Subcutaneous abdominal adipose tissue (tissue), 5 donors: ENCODE measurements at regions not wholly inside any gene's neighbourhood (a gene's known extent, or its start where the extent isn't known, plus 50 kb on each side); places are given as distances from the start of the nearest gene placed in this dataset.

Experiments used
- H3K27ac ChIP-seq: one replicate; pipeline ENCODE4 v1.7.0; 2013; ENCODE audit warnings: low read depth, mild to moderate bottlenecking, inconsistent platforms, low read length, moderate library complexity
- H3K27me3 ChIP-seq, 5 donors: one replicate each; pipeline ENCODE4 v1.7.0; 2013; ENCODE audit warnings: low read length in 5 of 5, inconsistent platforms in 1 of 5; ENCODE audit not compliant: control insufficient read depth in 5 of 5, insufficient read depth in 4 of 5
- H3K36me3 ChIP-seq, 5 donors: one replicate each; pipeline ENCODE4 v1.7.0; 2013; ENCODE audit warnings: low read length in 5 of 5; ENCODE audit not compliant: control insufficient read depth in 5 of 5, insufficient read depth in 5 of 5
- H3K4me1 ChIP-seq, 5 donors: one replicate each; pipeline ENCODE4 v1.7.0; 2013; ENCODE audit warnings: low read length in 5 of 5, mild to moderate bottlenecking in 3 of 5, moderate library complexity in 1 of 5; ENCODE audit not compliant: control insufficient read depth in 5 of 5, insufficient read depth in 5 of 5
- H3K4me3 ChIP-seq, 5 donors: one replicate each; pipeline ENCODE4 v1.7.0; 2013; ENCODE audit warnings: low read length in 5 of 5, low read depth in 1 of 5
- H3K9ac ChIP-seq, 5 donors: one replicate each; pipeline ENCODE4 v1.7.0; 2013; ENCODE audit warnings: low read length in 5 of 5, mild to moderate bottlenecking in 4 of 5, moderate library complexity in 3 of 5
- H3K9me3 ChIP-seq, 5 donors: one replicate each; pipeline ENCODE4 v1.7.0; 2013; ENCODE audit warnings: low read length in 5 of 5; ENCODE audit not compliant: control insufficient read depth in 5 of 5
- donor health status: healthy.
- donor health status: healthy.
- donor health status: healthy.
- donor health status: healthy.
- donor health status: healthy.

- no peaks in the 10 kb centered on the region for H3K9me3 ChIP-seq
- H3K36me3 ChIP-seq = no peaks in the 10 kb centered on the region
These were observed 77.8 kb upstream of the CACHD1 start for GRCh38 chr1:64392109-64392508.

GRCh38 chr1:64393790-64394189 lies 76.1 kb upstream of the CACHD1 start:
- no peaks in the 10 kb centered on the region for H3K27me3 ChIP-seq
- no peaks in the 10 kb centered on the region for H3K9me3 ChIP-seq
- H3K4me3 ChIP-seq = no peak overlapping the region
- H3K36me3 ChIP-seq = no peaks in the 10 kb centered on the region
- no peaks in the 10 kb centered on the region for H3K4me1 ChIP-seq
- H3K9ac ChIP-seq = no peak overlapping the region
- no peak overlapping the region for H3K27ac ChIP-seq

More at GRCh38 chr1:64392109-64392508, 77.8 kb upstream of the CACHD1 start:
- no peaks in the 10 kb centered on the region for H3K27me3 ChIP-seq
- H3K9ac ChIP-seq = no peak overlapping the region
- peaks cover 0 to 10% (median 6%) of the 10 kb centered on the region in 5 donors for H3K4me1 ChIP-seq
- no peak overlapping the region for H3K27ac ChIP-seq
- no peak overlapping the region for H3K4me3 ChIP-seq

GRCh38 chr1:64396817-64397216 lies 73.1 kb upstream of the CACHD1 start:
- Histone ChIP-seq H3K27me3 (no peaks in the 10 kb centered on the region), H3K4me1 (no peaks in the 10 kb centered on the region), H3K36me3 (no peaks in the 10 kb centered on the region), H3K27ac (no peak overlapping the region), H3K4me3 (no peak overlapping the region), H3K9me3 (no peaks in the 10 kb centered on the region), H3K9ac (no peak overlapping the region)

GRCh38 chr1:64397541-64397940 lies 72.4 kb upstream of the CACHD1 start:
- Histone ChIP-seq H3K4me3 (no peak overlapping the region), H3K27me3 (no peaks in the 10 kb centered on the region), H3K4me1 (no peaks in the 10 kb centered on the region), H3K27ac (no peak overlapping the region), H3K36me3 (no peaks in the 10 kb centered on the region), H3K9me3 (no peaks in the 10 kb centered on the region), H3K9ac (no peak overlapping the region)

GRCh38 chr1:64398936-64399335 lies 71.0 kb upstream of the CACHD1 start:
- H3K9me3 ChIP-seq = no peaks in the 10 kb centered on the region
- no peak overlapping the region for H3K27ac ChIP-seq
- no peaks in the 10 kb centered on the region for H3K4me1 ChIP-seq
- H3K9ac ChIP-seq = no peak overlapping the region
- no peak overlapping the region for H3K4me3 ChIP-seq
- no peaks in the 10 kb centered on the region for H3K27me3 ChIP-seq
- no peaks in the 10 kb centered on the region for H3K36me3 ChIP-seq

GRCh38 chr1:64401285-64401684 lies 68.6 kb upstream of the CACHD1 start:
- Histone ChIP-seq H3K27ac (no peak overlapping the region), H3K36me3 (no peaks in the 10 kb centered on the region), H3K9me3 (no peaks in the 10 kb centered on the region), H3K9ac (no peak overlapping the region), H3K27me3 (no peaks in the 10 kb centered on the region), H3K4me1 (no peaks in the 10 kb centered on the region), H3K4me3 (no peak overlapping the region)

- Histone ChIP-seq H3K4me3 (no peak overlapping the region), H3K9me3 (no peaks in the 10 kb centered on the region), H3K4me1 (no peaks in the 10 kb centered on the region), H3K36me3 (no peaks in the 10 kb centered on the region), H3K9ac (no peak overlapping the region), H3K27ac (no peak overlapping the region), H3K27me3 (no peaks in the 10 kb centered on the region)
These were observed 66.6 kb upstream of the CACHD1 start for GRCh38 chr1:64403331-64403730.

- Histone ChIP-seq H3K4me1 (no peaks in the 10 kb centered on the region), H3K27ac (no peak overlapping the region), H3K4me3 (no peak overlapping the region), H3K27me3 (no peaks in the 10 kb centered on the region), H3K36me3 (no peaks in the 10 kb centered on the region), H3K9ac (no peak overlapping the region), H3K9me3 (no peaks in the 10 kb centered on the region)
These were observed 65.7 kb upstream of the CACHD1 start for GRCh38 chr1:64404202-64404601.

- no peaks in the 10 kb centered on the region for H3K4me1 ChIP-seq
- no peak overlapping the region for H3K4me3 ChIP-seq
- no peak overlapping the region for H3K9ac ChIP-seq
- H3K27ac ChIP-seq = no peak overlapping the region
- H3K36me3 ChIP-seq = no peaks in the 10 kb centered on the region
- H3K9me3 ChIP-seq = no peaks in the 10 kb centered on the region
- no peaks in the 10 kb centered on the region for H3K27me3 ChIP-seq
These were observed 64.1 kb upstream of the CACHD1 start for GRCh38 chr1:64405833-64406232.

GRCh38 chr1:64410217-64410616 lies 59.7 kb upstream of the CACHD1 start:
- no peaks in the 10 kb centered on the region for H3K4me1 ChIP-seq

More at GRCh38 chr1:64410217-64410616, 59.7 kb upstream of the CACHD1 start:
- Histone ChIP-seq H3K36me3 (no peaks in the 10 kb centered on the region), H3K27ac (no peak overlapping the region), H3K9me3 (no peaks in the 10 kb centered on the region), H3K27me3 (no peaks in the 10 kb centered on the region), H3K4me3 (no peak overlapping the region), H3K9ac (no peak overlapping the region)
